DND-41 (cell line): ENCODE measurements at regions not wholly inside any gene's neighbourhood (a gene's known extent, or its start where the extent isn't known, plus 50 kb on each side); places are given as distances from the start of the nearest gene placed in this dataset.

Source experiments
- EZH2 ChIP-seq: IDR thresholded peaks from 3 replicates; pipeline ENCODE4 v1.6.1; 2012; ENCODE audit warnings: borderline replicate concordance, low read depth, mild to moderate bottlenecking, moderate library complexity, low read length, inconsistent platforms; ENCODE audit not compliant: severe bottlenecking
- TF ChIP-seq, protein P1 (sequence below): IDR thresholded peaks from 2 replicates; pipeline ENCODE4 v1.5.1; 2012; ENCODE audit warnings: borderline replicate concordance, low read length, moderate library complexity, mild to moderate bottlenecking; ENCODE audit not compliant: poor library complexity, severe bottlenecking; ENCODE audit errors: extremely low read depth

DNA sequence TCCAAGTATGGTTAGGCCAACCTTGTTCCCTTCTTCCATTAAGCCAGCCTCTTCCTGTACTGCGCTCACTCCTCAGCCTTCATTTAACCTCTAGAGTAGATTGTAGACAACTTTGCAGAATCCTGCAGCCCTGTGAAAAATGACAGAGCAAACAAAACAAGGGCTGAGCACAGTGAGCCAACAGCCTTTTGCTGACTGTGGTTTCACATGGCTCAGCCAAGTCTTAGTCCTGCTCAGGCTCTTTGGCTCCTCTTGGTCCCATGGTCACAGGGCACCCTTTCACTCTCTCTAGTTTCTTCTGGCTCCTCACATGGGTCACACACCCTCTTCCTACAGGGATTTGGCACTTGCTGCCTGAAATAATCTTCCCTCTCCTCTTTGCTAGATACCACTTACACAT is 900.3 kb downstream of the CCSER2 start:
- TF ChIP-seq, protein P1, sequence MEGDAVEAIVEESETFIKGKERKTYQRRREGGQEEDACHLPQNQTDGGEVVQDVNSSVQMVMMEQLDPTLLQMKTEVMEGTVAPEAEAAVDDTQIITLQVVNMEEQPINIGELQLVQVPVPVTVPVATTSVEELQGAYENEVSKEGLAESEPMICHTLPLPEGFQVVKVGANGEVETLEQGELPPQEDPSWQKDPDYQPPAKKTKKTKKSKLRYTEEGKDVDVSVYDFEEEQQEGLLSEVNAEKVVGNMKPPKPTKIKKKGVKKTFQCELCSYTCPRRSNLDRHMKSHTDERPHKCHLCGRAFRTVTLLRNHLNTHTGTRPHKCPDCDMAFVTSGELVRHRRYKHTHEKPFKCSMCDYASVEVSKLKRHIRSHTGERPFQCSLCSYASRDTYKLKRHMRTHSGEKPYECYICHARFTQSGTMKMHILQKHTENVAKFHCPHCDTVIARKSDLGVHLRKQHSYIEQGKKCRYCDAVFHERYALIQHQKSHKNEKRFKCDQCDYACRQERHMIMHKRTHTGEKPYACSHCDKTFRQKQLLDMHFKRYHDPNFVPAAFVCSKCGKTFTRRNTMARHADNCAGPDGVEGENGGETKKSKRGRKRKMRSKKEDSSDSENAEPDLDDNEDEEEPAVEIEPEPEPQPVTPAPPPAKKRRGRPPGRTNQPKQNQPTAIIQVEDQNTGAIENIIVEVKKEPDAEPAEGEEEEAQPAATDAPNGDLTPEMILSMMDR = no peak
- no peak for TF ChIP-seq EZH2
